GM12872 (cell line): ENCODE measurements at regions not wholly inside any gene's neighbourhood (a gene's known extent, or its start where the extent isn't known, plus 50 kb on each side); places are given as distances from the start of the nearest gene placed in this dataset.

Source experiments
- TF ChIP-seq, protein P1 (sequence below): IDR thresholded peaks from 3 replicates; pipeline ENCODE4 v1.5.1; 2011; ENCODE audit warnings: low read depth, mild to moderate bottlenecking, low read length, moderate library complexity; ENCODE audit not compliant: insufficient read depth

DNA sequence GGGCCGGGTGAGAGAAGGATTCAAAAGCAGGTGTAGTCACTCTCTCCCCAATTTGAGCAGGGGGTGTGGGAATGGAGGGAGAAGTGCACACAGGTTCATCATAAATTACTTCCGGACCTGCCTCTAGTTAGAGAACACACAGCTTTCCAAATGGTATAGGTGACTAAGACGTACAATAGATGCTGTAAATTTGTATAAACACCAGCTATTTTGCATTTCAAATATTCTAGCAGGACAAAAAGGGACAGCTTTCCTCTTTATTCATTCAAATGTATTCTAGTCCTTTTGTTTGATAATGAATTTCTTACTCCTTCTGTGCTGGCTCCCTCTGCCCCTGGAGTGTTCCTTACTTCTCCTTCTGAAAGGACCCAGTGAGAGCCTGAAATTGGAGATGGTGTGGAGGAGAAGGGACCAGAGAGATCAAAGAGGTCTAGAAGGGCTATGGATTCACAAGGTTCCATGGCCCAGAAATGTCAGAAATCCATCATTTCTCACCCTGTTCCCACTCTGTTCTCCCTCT, 53.2 kb upstream of the SH3BP4 start:
- TF ChIP-seq, protein P1, sequence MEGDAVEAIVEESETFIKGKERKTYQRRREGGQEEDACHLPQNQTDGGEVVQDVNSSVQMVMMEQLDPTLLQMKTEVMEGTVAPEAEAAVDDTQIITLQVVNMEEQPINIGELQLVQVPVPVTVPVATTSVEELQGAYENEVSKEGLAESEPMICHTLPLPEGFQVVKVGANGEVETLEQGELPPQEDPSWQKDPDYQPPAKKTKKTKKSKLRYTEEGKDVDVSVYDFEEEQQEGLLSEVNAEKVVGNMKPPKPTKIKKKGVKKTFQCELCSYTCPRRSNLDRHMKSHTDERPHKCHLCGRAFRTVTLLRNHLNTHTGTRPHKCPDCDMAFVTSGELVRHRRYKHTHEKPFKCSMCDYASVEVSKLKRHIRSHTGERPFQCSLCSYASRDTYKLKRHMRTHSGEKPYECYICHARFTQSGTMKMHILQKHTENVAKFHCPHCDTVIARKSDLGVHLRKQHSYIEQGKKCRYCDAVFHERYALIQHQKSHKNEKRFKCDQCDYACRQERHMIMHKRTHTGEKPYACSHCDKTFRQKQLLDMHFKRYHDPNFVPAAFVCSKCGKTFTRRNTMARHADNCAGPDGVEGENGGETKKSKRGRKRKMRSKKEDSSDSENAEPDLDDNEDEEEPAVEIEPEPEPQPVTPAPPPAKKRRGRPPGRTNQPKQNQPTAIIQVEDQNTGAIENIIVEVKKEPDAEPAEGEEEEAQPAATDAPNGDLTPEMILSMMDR = no peak

DNA sequence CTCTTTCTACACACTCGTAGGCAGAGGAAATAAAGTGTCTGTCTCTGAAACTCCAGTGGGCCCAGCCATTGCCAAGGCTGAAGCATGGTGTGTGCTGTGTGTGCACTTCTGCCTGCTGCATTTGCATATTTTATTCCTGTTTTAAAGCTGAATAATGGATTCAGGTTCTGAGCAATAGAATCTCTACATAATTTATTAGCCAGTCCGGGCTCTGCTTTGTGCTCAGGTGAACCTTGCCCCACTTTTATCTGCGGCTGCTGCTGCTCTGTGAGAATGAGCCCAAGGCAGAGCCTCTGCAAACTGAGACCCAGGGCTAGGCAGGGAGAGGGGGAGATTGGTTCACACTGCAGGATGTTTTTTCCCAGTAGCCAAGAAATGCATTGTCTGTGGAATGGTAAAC, 64.6 kb upstream of the SH3BP4 start:
- TF ChIP-seq, protein P1 = no peak

DNA sequence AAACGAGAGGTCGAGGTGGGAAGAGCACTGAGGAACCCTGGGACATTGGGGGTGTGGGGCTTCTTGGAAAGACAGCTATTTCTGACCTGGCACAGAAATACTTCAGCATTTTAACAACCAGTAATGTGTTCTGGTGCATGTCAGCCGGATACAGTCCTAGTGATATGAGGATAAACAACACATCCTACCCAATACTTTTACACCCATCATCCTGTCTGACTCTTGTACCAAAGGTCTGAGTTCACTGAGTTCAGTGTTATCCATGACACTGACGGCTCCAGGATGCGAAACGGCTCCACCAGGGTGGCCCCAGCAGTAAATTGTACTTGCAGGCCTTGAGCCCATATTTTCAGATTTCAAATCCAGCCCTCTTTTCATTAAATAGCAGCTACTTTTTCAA, 65.9 kb upstream of the SH3BP4 start:
- TF ChIP-seq, protein P1 = no peak

DNA sequence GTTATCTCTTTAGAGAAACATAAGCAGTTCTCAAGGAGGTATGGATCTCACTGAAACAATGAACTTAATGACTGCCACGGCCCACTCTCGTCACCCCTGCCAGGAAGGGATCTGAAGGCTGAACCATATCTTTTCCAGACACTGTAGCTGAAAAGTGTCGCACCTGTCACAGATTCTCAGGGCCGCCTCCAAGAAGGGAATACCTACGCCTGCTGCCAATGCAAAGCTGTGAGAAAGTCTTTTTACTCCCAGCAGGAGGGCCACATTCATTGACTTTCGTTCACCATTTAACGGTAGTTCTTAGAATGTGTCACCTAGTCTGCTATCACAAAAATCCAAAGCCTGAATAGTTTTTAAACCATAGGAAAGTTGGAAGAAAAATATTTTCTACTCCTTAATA, 66.7 kb upstream of the SH3BP4 start:
- TF ChIP-seq, protein P1 = no peak

DNA sequence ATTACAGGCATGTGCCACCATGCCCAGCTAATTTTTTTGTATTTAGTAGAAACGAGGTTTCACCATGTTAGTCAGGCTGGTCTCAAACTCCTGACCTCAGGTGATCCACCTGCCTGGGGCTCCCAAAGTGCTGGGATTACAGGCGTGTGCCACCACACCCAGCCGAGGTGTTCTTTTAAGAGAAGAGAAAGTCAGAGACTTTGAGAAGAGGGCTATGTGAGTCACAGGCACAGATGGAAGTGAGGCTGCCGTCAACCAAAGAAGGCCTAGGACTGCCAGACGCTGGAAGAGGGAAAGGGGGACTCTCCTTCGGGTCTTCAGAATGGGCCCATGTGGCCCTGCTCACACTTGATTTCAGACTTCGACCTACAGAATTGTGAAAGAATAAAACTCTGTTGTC, 67.2 kb upstream of the SH3BP4 start:
- TF ChIP-seq, protein P1 = no peak

DNA sequence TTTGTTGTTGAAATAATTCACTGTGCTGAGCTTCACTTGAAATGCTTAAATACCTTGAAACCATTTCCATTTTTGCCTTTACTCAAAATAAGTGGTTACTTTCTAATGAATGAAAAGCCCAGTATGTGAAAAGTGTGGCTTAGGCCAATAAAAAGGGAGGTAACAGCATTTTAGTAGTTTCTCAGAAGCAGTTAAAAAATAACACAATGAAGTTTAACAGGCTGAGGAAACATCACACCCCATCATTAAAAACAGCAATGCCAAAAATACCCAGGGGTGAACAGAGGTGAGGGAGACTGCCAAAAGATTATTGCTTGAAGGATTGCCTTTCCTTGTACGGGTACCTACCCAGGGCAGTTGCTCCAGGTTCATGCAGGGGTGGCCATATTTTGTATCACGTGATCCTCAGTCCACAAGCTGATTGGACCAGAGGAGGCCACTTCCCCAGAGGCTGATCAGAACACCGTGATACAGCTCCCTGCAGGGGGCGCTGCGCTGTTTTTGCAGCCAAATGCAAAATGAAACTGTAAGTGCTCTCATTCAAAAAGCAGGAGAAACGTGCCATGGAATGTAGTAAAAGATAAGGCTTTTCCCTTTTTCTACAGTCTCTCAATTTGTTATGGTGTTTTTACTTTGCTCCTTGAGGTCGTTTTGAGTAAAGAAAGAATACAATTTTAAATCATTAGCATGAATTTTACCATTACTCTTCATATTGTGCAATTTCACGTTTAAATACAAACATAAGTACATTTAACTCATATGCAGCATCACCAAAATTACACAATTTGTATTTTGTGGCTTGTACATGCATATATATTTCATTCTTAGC, 70.2 kb upstream of the SH3BP4 start:
- TF ChIP-seq, protein P1 = peak; percentile 52; the same call in 1 of the 3 replicates

DNA sequence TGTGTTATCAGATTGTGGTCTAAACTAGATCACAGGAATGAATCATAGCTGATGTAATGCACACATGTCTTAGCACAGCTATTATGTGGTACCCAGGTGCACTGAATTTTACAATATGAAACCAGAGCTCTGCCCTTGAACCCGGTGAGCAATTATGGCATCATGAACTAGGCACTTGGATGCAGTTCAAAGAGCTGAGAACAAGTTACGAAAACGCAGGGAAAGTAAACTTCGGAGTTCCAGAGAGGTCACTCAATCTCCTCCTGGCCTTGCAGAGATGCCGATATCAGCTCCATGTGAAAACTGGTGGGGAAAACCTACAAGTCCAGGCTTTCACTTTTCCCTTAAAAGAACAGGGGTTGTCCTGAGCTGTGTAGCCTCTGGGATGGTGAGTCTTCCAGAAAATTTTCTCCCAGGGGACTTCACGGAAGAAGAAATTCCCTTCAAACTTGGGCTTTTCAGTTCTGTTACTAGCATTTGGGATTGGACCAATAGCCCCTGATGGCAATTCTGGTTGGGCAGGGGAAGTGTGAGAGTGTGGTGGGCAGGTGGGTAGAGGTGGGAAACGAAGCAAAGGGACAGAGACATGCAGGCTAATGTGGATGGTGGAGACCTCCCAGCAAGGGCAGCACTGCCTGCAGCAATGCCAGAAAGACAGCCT, 71.1 kb upstream of the SH3BP4 start:
- TF ChIP-seq, protein P1 = no peak
